DOHH2 (cell line): ENCODE measurements at regions not wholly inside any gene's neighbourhood (a gene's known extent, or its start where the extent isn't known, plus 50 kb on each side); places are given as distances from the start of the nearest gene placed in this dataset.

Experiments
- H3F3A ChIP-seq: fragments of 200-600 bp; sonication (generic), shearing (Covaris generic); 2 replicates; pipeline ENCODE4 v1.6.0; 2016; ENCODE audit warnings: antibody characterized with exemption, mild to moderate bottlenecking; ENCODE audit not compliant: control insufficient read depth, insufficient read depth
- H3K27ac ChIP-seq: fragments of 200-600 bp; sonication (generic); 2 replicates; pipeline ENCODE4 v1.5.1; 2014; ENCODE audit warnings: low read depth, mild to moderate bottlenecking, low read length, moderate library complexity
- H3K27me3 ChIP-seq: fragments of 200-600 bp; sonication (generic); 2 replicates; pipeline ENCODE4 v1.6.1; 2014; ENCODE audit warnings: mild to moderate bottlenecking, low read length, mixed read lengths; ENCODE audit not compliant: control insufficient read depth
- H3K36me3 ChIP-seq: fragments of 200-600 bp; sonication (generic); 2 replicates; pipeline ENCODE4 v1.6.1; 2014; ENCODE audit warnings: mild to moderate bottlenecking, low read length, moderate library complexity, mixed read lengths; ENCODE audit not compliant: control insufficient read depth
- H3K4me1 ChIP-seq: fragments of 200-600 bp; sonication (generic); 2 replicates; pipeline ENCODE4 v1.6.1; 2014; ENCODE audit warnings: mild to moderate bottlenecking, low read length, mixed read lengths; ENCODE audit not compliant: control insufficient read depth
- H3K4me2 ChIP-seq: fragments of 200-600 bp; sonication (generic); 2 replicates; pipeline ENCODE4 v1.6.0; 2014; ENCODE audit warnings: mild to moderate bottlenecking, low read length, moderate library complexity
- H3K4me3 ChIP-seq: fragments of 200-600 bp; sonication (generic); 2 replicates; pipeline ENCODE4 v1.5.1; 2014; ENCODE audit warnings: mild to moderate bottlenecking, low read length, mixed read lengths
- H3K79me2 ChIP-seq: fragments of 200-600 bp; sonication (generic); 2 replicates; pipeline ENCODE4 v1.6.1; 2014; ENCODE audit warnings: mild to moderate bottlenecking, low read length, mixed read lengths; ENCODE audit not compliant: control insufficient read depth
- H3K9me2 ChIP-seq: fragments of 200-600 bp; sonication (generic); replicated peaks from 2 replicates; pipeline ENCODE4 v1.6.1; 2014; ENCODE audit warnings: mild to moderate bottlenecking, low read length, mixed read lengths; ENCODE audit not compliant: control insufficient read depth
- H3K9me3 ChIP-seq: fragments of 200-600 bp; sonication (generic); 2 replicates; pipeline ENCODE4 v1.6.1; 2014; ENCODE audit warnings: antibody characterized with exemption, low read length, mixed read lengths; ENCODE audit not compliant: control insufficient read depth, insufficient read depth
- H4K20me1 ChIP-seq: fragments of 200-600 bp; sonication (generic); 2 replicates; pipeline ENCODE4 v1.6.0; 2014; ENCODE audit warnings: low read depth, mild to moderate bottlenecking, antibody characterized with exemption, low read length, moderate library complexity; ENCODE audit not compliant: control insufficient read depth, insufficient read depth
- EZH2phosphoT487 ChIP-seq: fragments of 200-600 bp; sonication (generic); IDR thresholded peaks from 2 replicates; pipeline ENCODE4 v1.6.1; 2017; ENCODE audit warnings: borderline replicate concordance, mild to moderate bottlenecking, antibody characterized with exemption, low read length, moderate library complexity, mixed read lengths
- TF ChIP-seq, protein P1 (sequence below): fragments of 200-600 bp; sonication (generic); IDR thresholded peaks from one replicate; pipeline ENCODE4 v1.5.1; 2014; ENCODE audit warnings: antibody characterized with exemption, mild to moderate bottlenecking, low read depth, low read length; ENCODE audit not compliant: poor library complexity, severe bottlenecking

DNA sequence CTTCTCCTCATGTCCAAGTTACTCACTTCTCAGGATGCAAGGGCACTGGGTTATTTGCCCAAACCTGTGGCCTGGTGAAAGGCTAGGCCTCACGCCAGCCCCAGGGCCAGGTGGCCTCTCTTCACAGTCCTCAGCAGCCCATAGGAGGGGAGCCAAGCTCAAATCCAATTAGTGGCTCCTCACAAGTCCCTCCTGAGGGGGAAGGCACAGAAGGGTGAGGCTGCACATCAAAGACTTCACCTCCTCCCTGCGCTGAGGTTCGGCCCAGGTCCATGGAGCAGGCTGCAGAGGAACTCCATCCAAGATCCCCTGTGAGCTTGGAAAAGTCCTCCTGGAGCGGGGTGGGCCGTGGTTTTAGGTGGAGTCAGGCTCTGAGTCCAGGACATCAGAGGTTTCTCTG is 320.0 kb downstream of the FOXL1 start:
- no peaks in the 10 kb centered on the region for H3K9me3 ChIP-seq
- H3F3A ChIP-seq: no peaks in the 10 kb centered on the region
- TF ChIP-seq, protein P1, sequence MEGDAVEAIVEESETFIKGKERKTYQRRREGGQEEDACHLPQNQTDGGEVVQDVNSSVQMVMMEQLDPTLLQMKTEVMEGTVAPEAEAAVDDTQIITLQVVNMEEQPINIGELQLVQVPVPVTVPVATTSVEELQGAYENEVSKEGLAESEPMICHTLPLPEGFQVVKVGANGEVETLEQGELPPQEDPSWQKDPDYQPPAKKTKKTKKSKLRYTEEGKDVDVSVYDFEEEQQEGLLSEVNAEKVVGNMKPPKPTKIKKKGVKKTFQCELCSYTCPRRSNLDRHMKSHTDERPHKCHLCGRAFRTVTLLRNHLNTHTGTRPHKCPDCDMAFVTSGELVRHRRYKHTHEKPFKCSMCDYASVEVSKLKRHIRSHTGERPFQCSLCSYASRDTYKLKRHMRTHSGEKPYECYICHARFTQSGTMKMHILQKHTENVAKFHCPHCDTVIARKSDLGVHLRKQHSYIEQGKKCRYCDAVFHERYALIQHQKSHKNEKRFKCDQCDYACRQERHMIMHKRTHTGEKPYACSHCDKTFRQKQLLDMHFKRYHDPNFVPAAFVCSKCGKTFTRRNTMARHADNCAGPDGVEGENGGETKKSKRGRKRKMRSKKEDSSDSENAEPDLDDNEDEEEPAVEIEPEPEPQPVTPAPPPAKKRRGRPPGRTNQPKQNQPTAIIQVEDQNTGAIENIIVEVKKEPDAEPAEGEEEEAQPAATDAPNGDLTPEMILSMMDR: no peak
- no peak for TF ChIP-seq EZH2phosphoT487
- no peaks in the 10 kb centered on the region for H3K4me1 ChIP-seq
- H3K27me3 ChIP-seq: no peaks in the 10 kb centered on the region
- no peaks in the 10 kb centered on the region for H3K36me3 ChIP-seq
- no peak overlapping the region for H3K4me2 ChIP-seq
- H3K79me2 ChIP-seq: no peaks in the 10 kb centered on the region
- no peaks in the 10 kb centered on the region for H3K9me2 ChIP-seq
- no peaks in the 10 kb centered on the region for H4K20me1 ChIP-seq
- no peak overlapping the region for H3K4me3 ChIP-seq
- no peak overlapping the region for H3K27ac ChIP-seq

DNA sequence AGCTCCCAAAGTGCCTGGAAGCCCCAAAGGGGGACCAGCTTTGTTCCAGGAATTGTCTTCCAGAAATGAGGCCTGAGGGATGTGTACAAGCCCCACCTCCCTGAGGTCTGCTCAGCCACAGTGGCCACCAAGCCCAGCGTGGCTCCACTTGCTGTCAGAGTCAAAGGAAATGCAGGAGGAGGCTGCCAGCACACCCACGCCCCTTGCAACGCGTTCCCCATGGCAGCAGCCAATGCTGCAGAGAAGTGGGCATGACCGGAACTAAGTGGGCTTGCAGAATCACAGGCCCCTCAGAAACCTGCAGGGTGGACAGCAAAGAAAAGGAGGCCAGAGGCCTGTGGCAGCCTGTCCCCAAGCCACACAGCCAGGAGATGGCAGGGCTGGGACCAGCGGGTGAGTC is 320.8 kb downstream of the FOXL1 start:
- no peak overlapping the region for H3K4me2 ChIP-seq
- H3F3A ChIP-seq: no peaks in the 10 kb centered on the region
- H4K20me1 ChIP-seq: no peaks in the 10 kb centered on the region
- H3K79me2 ChIP-seq: no peaks in the 10 kb centered on the region
- TF ChIP-seq EZH2phosphoT487: no peak
- TF ChIP-seq, protein P1: no peak
- no peak overlapping the region for H3K4me3 ChIP-seq
- no peaks in the 10 kb centered on the region for H3K9me2 ChIP-seq
- H3K4me1 ChIP-seq: no peaks in the 10 kb centered on the region
- H3K36me3 ChIP-seq: no peaks in the 10 kb centered on the region
- H3K9me3 ChIP-seq: no peaks in the 10 kb centered on the region
- no peaks in the 10 kb centered on the region for H3K27me3 ChIP-seq
- H3K27ac ChIP-seq: no peak overlapping the region

DNA sequence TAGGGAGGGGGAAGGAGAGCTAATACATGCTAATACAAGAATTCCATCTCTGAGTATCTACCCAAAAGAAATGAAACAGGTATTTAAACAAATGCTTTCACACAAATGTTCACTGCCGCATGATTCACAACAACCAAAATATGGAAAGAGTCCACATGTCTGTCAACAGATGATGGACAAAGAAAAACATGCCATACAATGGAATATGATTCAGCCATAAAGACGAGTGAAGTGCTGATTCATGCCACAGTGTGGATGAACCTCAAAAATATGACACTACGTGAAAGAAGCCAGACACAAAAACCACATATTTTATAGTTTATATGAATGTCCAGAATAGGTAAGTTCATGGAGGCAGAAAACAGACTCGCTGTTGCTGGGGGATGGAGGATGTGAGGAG is 321.4 kb downstream of the FOXL1 start:
- no peaks in the 10 kb centered on the region for H3K9me3 ChIP-seq
- no peaks in the 10 kb centered on the region for H3K27me3 ChIP-seq
- H3K4me1 ChIP-seq: no peaks in the 10 kb centered on the region
- H3K36me3 ChIP-seq: no peaks in the 10 kb centered on the region
- no peaks in the 10 kb centered on the region for H3F3A ChIP-seq
- H4K20me1 ChIP-seq: no peaks in the 10 kb centered on the region
- no peak overlapping the region for H3K4me3 ChIP-seq
- no peaks in the 10 kb centered on the region for H3K79me2 ChIP-seq
- no peaks in the 10 kb centered on the region for H3K9me2 ChIP-seq
- TF ChIP-seq, protein P1: no peak
- no peak for TF ChIP-seq EZH2phosphoT487
- no peak overlapping the region for H3K27ac ChIP-seq
- no peak overlapping the region for H3K4me2 ChIP-seq

DNA sequence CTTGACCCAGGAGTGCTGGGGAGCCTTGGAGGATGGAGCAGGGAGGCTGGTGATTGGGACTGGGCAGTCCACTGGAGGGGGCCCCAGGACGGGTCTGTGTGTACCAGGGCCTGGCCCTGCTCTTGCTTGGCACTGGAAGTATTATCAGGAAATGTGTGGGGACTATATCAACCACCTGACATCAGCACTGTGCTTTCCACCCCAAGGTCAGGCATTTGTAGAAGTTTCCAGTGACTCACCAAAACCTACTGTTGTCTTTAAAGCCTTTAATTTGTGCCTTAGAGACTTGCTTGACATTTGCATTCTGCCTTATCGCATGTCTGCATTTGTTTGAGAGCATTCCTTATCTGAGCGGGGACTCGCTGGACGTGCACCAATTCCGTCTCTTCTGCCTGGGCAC is 323.1 kb downstream of the FOXL1 start:
- H3K4me2 ChIP-seq: no peak overlapping the region
- H3K36me3 ChIP-seq: no peaks in the 10 kb centered on the region
- H3F3A ChIP-seq: no peaks in the 10 kb centered on the region
- no peaks in the 10 kb centered on the region for H3K27me3 ChIP-seq
- no peak for TF ChIP-seq EZH2phosphoT487
- TF ChIP-seq, protein P1: no peak
- H3K4me3 ChIP-seq: no peak overlapping the region
- H3K79me2 ChIP-seq: no peaks in the 10 kb centered on the region
- H3K9me3 ChIP-seq: no peaks in the 10 kb centered on the region
- no peaks in the 10 kb centered on the region for H3K4me1 ChIP-seq
- H3K27ac ChIP-seq: no peak overlapping the region
- no peaks in the 10 kb centered on the region for H4K20me1 ChIP-seq
- no peaks in the 10 kb centered on the region for H3K9me2 ChIP-seq
